ENCODE measurements at regions not wholly inside any gene's neighbourhood (a gene's known extent, or its start where the extent isn't known, plus 50 kb on each side); places are given as distances from the start of the nearest gene placed in this dataset.

DNA sequence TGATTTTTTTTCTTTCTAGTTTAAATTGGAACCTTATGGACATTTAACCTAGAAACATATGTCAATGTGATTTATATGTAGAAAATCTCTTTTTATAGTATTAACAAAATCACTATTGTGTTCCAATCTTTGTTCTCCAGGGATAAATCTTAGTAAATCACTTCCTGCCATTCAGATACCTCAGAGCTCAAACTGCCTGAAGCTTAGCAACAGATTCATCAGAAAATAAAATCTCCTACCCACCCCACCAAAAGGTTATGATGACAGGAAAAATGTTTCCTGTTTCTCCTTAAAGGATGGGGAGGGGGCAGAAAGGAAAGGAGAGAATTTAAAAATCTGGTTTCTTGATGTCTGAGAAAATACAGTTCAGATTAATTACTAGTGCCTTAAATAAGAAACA lies 105.0 kb upstream of the TUT7 start:
- ChIA-PET CTCF (no interaction called here), POLR2A (ENCODE audit: unreplicated experiment) (no interaction called here)
- no peak overlapping the region for H3K4me2 ChIP-seq (ENCODE audit: low read depth, low read length)
- H3K36me3 ChIP-seq (ENCODE audit: control insufficient read depth, insufficient read depth, low read length): no peaks in the 10 kb centered on the region
- no peak overlapping the region for H4K8ac ChIP-seq (ENCODE audit: low read depth in 2 of 2, low read length in 2 of 2)
- dilution Hi-C loops (cut with HindIII; ENCODE audit: low sequenced_read_pairs, unreplicated experiment) (no loop called here), in situ Hi-C loops (cut with MboI; ENCODE audit: low sequenced_read_pairs) (no loop called here), intact Hi-C loops (cut with micrococcal nuclease) (no loop called here)
- no peak for TF ChIP-seq RCOR1 (IDR thresholded peaks at IDR 0.05; ENCODE audit: insufficient replicate concordance, low read length)
- no peak for TF ChIP-seq FOS (IDR thresholded peaks at IDR 0.05; ENCODE audit: low read depth, low read length)
- TF ChIP-seq, protein P1, sequence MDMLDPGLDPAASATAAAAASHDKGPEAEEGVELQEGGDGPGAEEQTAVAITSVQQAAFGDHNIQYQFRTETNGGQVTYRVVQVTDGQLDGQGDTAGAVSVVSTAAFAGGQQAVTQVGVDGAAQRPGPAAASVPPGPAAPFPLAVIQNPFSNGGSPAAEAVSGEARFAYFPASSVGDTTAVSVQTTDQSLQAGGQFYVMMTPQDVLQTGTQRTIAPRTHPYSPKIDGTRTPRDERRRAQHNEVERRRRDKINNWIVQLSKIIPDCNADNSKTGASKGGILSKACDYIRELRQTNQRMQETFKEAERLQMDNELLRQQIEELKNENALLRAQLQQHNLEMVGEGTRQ (IDR thresholded peaks at IDR 0.05; ENCODE audit: low read depth, low read length): no peak
- H2BK15ac ChIP-seq (ENCODE audit: low read depth, low read length): no peak overlapping the region
- H2BK20ac ChIP-seq (ENCODE audit: low read depth, low read length): no peak overlapping the region
- H3K4me1 ChIP-seq (ENCODE audit: control insufficient read depth, insufficient read depth, low read length): peaks cover 2% of the 10 kb centered on the region; the same call in 1 of the 2 replicates
- H2AFZ ChIP-seq (replicated peaks; ENCODE audit: low read length, poor library complexity): no peak overlapping the region
- H3K9me3 ChIP-seq (ENCODE audit: control insufficient read depth, insufficient read depth, low read length): no peaks in the 10 kb centered on the region
- H3K14ac ChIP-seq (replicated peaks; ENCODE audit: low read depth, low read length): no peak overlapping the region
- no peaks in the 10 kb centered on the region for H3K79me1 ChIP-seq (ENCODE audit: low read depth in 1 of 2, low read length in 2 of 2)
- no peak for ATAC-seq (ENCODE audit: low read depth)
- H3K27me3 ChIP-seq (ENCODE audit: control insufficient read depth, insufficient read depth, low read length): no peaks in the 10 kb centered on the region; the same call in 1 of the 2 replicates
- no peak overlapping the region for H3K56ac ChIP-seq (ENCODE audit: extremely low read depth, insufficient read depth, low read length)
- no peak overlapping the region for H3K18ac ChIP-seq (ENCODE audit: low read depth, low read length)
- no peak overlapping the region for H3K4me3 ChIP-seq (ENCODE audit: insufficient read depth, low read depth, low read length)
- no peak overlapping the region for H4K5ac ChIP-seq (ENCODE audit: low read depth, low read length)
- H4K91ac ChIP-seq (ENCODE audit: insufficient read depth, low read depth, low read length): no peak overlapping the region
- no peaks in the 10 kb centered on the region for H4K20me1 ChIP-seq (ENCODE audit: insufficient read depth, low read length)
- no peaks in the 10 kb centered on the region for H3K9me1 ChIP-seq (ENCODE audit: insufficient read depth, low read length)
- H2BK120ac ChIP-seq (ENCODE audit: low read depth, low read length): no peak overlapping the region
- no peak overlapping the region for H3K23ac ChIP-seq (ENCODE audit: low read depth, low read length)
- no peak overlapping the region for H3K27ac ChIP-seq (ENCODE audit: insufficient read depth, low read length)
- no peak overlapping the region for H2BK5ac ChIP-seq (ENCODE audit: low read depth, low read length, poor library complexity, severe bottlenecking)
- H3K4ac ChIP-seq (ENCODE audit: low read depth, low read length): no peak overlapping the region
- DNase-seq: no peak
- H3K9ac ChIP-seq (ENCODE audit: low read depth, low read length): no peak overlapping the region
- BruUV-seq (replicated peaks): no TSS peak
- H2AK5ac ChIP-seq (ENCODE audit: low read depth, low read length): no peak overlapping the region
- H2AK9ac ChIP-seq (replicated peaks; ENCODE audit: low read depth, low read length, poor library complexity): no peak overlapping the region
